HFF-Myc (cell line): ENCODE measurements at regions not wholly inside any gene's neighbourhood (a gene's known extent, or its start where the extent isn't known, plus 50 kb on each side); places are given as distances from the start of the nearest gene placed in this dataset.
"Not testable (repeated sequence)": the region's sequence is repeated elsewhere in the genome, so short reads cannot be mapped to it uniquely, and the experiment has no call there.

ENCODE experiments used
- DNase-seq: peaks from one replicate; pipeline ENCODE4 v3.0.0-alpha.2; 2011; ENCODE audit warnings: low read depth; ENCODE audit errors: extremely low read depth
- H3K4me3 ChIP-seq: replicated peaks from 2 replicates; pipeline ENCODE4 v1.5.1; 2011; ENCODE audit warnings: low read depth, mild to moderate bottlenecking, control low read depth, low read length
- TF ChIP-seq, protein P1 (sequence below): IDR thresholded peaks from 2 replicates; pipeline ENCODE4 v1.5.1; 2012; ENCODE audit warnings: mild to moderate bottlenecking, low read depth, low read length, control low read depth; ENCODE audit errors: missing control alignments

DNA sequence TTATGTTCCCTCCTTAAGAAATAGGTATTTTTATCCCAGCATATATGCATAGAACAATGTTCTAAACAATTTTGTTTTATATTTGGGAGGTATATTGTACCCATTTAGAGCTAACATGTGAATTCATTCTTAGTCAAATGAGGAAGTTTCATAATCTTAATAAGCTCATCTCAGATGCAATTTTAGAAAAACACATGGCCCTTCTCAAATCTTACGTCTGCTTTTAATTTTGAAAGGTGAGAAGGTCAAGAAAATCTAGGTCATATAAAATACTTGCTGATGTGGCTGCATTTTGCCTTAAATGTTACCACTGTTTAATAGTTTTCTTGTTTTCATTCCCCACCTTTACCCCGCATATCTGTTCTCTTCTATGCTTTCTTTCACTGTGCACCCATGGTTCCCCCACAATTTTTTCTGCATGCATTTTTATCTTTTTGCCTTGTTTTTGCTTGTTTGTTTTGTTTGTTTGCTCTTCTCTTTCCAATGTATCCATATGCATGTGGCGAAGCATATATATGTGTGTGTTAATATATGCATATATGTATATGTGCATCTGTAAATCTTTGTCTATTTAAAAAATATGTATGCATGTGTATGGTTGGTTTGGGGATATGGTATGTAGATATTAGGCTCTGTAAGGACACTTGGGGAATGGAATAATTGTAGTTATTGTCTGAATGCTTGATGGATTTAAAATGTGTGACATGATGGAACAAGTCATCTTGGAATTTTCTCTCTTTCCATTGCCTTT is 317.1 kb downstream of the BCAT1 start:
- TF ChIP-seq, protein P1, sequence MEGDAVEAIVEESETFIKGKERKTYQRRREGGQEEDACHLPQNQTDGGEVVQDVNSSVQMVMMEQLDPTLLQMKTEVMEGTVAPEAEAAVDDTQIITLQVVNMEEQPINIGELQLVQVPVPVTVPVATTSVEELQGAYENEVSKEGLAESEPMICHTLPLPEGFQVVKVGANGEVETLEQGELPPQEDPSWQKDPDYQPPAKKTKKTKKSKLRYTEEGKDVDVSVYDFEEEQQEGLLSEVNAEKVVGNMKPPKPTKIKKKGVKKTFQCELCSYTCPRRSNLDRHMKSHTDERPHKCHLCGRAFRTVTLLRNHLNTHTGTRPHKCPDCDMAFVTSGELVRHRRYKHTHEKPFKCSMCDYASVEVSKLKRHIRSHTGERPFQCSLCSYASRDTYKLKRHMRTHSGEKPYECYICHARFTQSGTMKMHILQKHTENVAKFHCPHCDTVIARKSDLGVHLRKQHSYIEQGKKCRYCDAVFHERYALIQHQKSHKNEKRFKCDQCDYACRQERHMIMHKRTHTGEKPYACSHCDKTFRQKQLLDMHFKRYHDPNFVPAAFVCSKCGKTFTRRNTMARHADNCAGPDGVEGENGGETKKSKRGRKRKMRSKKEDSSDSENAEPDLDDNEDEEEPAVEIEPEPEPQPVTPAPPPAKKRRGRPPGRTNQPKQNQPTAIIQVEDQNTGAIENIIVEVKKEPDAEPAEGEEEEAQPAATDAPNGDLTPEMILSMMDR: no peak
- no peak for DNase-seq
- no peak overlapping the region for H3K4me3 ChIP-seq

- TF ChIP-seq, protein P1: no peak
- H3K4me3 ChIP-seq: no peak overlapping the region
- no peak for DNase-seq
Observed at GRCh38 chr12:24630856-24631255, 318.0 kb downstream of the BCAT1 start.

- TF ChIP-seq, protein P1: no peak
- DNase-seq: no peak
- H3K4me3 ChIP-seq: no peak overlapping the region
Observed at GRCh38 chr12:24630446-24630845, 318.5 kb downstream of the BCAT1 start.

DNA sequence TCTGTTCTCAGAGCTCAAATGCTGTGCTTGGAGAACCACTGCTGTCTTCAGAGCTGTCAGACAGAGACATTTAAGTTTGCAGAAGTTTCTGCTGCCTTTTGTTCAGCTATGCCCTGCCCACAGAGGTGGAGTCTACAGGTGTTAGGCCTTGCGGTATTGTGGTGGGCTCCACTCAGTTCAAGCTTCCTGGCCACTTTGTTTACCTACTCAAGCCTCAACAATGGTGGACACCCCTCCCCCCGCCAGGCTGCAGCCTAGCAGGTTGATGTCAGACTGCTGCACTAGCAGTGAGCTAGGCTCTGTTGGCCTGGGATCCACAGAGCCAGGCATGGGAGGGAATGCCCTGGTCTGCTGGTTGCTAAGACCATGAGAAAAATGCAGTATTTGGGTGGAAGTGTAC is 323.8 kb downstream of the BCAT1 start:
- no peak overlapping the region for H3K4me3 ChIP-seq
- DNase-seq: no peak
- TF ChIP-seq, protein P1: no peak

DNA sequence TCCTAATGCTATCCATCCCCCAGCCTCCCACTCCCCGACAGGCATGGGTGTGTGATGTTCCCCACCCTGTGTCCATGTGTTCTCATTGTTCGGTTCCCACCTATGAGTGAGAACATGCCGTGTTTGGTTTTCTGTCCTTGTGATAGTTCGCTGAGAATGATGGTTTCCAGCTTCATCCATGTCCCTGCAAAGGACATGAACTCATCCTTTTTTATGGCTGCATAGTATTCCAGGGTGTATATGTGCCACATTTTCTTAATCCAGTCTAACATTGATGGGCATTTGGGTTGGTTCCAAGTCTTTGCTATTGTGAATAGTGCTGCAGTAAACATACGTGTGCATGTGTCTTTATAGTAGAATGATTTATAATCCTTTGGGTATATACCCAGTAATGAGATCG is 328.9 kb downstream of the BCAT1 start:
- H3K4me3 ChIP-seq, DNase-seq: not testable (repeated sequence)

DNA sequence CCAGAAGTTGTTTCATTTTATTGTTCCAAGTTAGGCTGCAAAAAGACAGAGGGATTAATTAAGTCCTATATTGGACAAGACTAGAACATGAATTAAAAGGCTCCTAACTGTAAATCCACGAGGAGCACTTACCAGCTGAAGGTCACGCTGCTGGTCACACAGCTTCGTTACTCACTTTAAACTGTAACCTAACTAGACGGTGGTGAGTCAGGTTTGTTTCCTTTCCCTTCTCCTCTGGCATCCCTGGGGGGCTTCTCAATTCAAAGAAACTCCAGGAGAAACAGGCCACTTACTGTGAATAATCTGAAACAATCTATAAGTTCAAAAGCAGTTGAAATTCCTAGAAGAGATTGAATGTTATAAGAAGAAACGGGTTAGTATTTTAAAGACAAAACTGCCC is 331.4 kb downstream of the BCAT1 start:
- DNase-seq: no peak
- TF ChIP-seq, protein P1: no peak

GRCh38 chr12:24615967-24616411 is 332.9 kb downstream of the BCAT1 start:
- no peak for DNase-seq

More for the DNA sequence above, 331.4 kb downstream of the BCAT1 start:
- H3K4me3 ChIP-seq: no peak overlapping the region

More at GRCh38 chr12:24615967-24616411, 332.9 kb downstream of the BCAT1 start:
- no peak overlapping the region for H3K4me3 ChIP-seq
- TF ChIP-seq, protein P1: no peak
